NCI-H1105 (cell line): ENCODE measurements at regions not wholly inside any gene's neighbourhood (a gene's known extent, or its start where the extent isn't known, plus 50 kb on each side); places are given as distances from the start of the nearest gene placed in this dataset.
"Not testable (repeated sequence)": the region's sequence is repeated elsewhere in the genome, so short reads cannot be mapped to it uniquely, and the experiment has no call there.

ENCODE experiments used
- DNase-seq: peaks from one replicate; lab custom pipeline; 2025; lab: John Stamatoyannopoulos, UW

GRCh38 chr6:134429861-134430380, 112.0 kb upstream of the SGK1 start:
- DNase-seq: peak; percentile 8

GRCh38 chr6:134427721-134428120, 109.8 kb upstream of the SGK1 start:
- DNase-seq: no peak

GRCh38 chr6:134426623-134427022, 108.7 kb upstream of the SGK1 start:
- DNase-seq: no peak

GRCh38 chr6:134425917-134426316, 108.0 kb upstream of the SGK1 start:
- not testable (repeated sequence) for DNase-seq

- no peak for DNase-seq
These were observed 107.6 kb upstream of the SGK1 start for GRCh38 chr6:134425513-134425912.

GRCh38 chr6:134424798-134425170, 106.9 kb upstream of the SGK1 start:
- DNase-seq: no peak

- DNase-seq: no peak
These were observed 106.4 kb upstream of the SGK1 start for GRCh38 chr6:134424165-134424797.

GRCh38 chr6:134422426-134423231, 104.7 kb upstream of the SGK1 start:
- no peak for DNase-seq

- no peak for DNase-seq
These were observed 103.6 kb upstream of the SGK1 start for GRCh38 chr6:134421501-134421900.

GRCh38 chr6:134420614-134421181, 102.8 kb upstream of the SGK1 start:
- no peak for DNase-seq

GRCh38 chr6:134419716-134420115, 101.8 kb upstream of the SGK1 start:
- no peak for DNase-seq

- DNase-seq: no peak
These were observed 98.7 kb upstream of the SGK1 start for GRCh38 chr6:134416418-134417154.

GRCh38 chr6:134415656-134416055, 97.7 kb upstream of the SGK1 start:
- no peak for DNase-seq

GRCh38 chr6:134415194-134415593, 97.3 kb upstream of the SGK1 start:
- DNase-seq: no peak

GRCh38 chr6:134414793-134415192, 96.9 kb upstream of the SGK1 start:
- no peak for DNase-seq

- no peak for DNase-seq
These were observed 95.3 kb upstream of the SGK1 start for GRCh38 chr6:134413241-134413643.

- no peak for DNase-seq
These were observed 92.6 kb upstream of the SGK1 start for GRCh38 chr6:134410541-134410940.

GRCh38 chr6:134407791-134408190, 89.9 kb upstream of the SGK1 start:
- no peak for DNase-seq

- no peak for DNase-seq
These were observed 88.4 kb upstream of the SGK1 start for GRCh38 chr6:134406311-134406710.

GRCh38 chr6:134405386-134406087, 87.6 kb upstream of the SGK1 start:
- DNase-seq: no peak

GRCh38 chr6:134403312-134403711, 85.4 kb upstream of the SGK1 start:
- not testable (repeated sequence) for DNase-seq
